ENCODE measurements at regions not wholly inside any gene's neighbourhood (a gene's known extent, or its start where the extent isn't known, plus 50 kb on each side); places are given as distances from the start of the nearest gene placed in this dataset.

DNA sequence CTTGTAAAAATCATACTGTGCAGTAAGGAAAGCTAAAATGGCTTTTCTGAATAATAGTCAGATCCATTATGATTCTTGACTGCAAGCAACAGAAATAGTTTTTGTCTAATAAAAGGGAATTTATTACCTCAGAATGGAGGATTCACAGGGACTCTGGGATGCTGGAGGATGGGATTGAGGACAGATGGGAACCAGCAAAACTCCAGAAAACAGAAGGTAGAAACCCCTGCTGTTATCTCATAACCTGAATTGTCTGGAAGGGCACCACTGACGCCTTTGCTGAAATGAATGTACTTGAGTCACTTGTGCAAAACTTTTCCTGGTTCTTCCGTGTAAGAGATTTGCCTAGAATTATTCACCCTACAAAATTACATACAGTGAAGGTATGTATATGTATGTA lies 58.6 kb upstream of the DMAC1 start:
- Mint-ChIP-seq H3K27ac (no peak overlapping the region), H3K36me3 (no peaks in the 10 kb centered on the region), H3K27me3 (ENCODE audit: low read depth in 2 of 2) (peaks cover 4 to 15% of the 10 kb centered on the region in 2 donors), H3K4me1 (no peaks in the 10 kb centered on the region), H3K9me3 (no peaks in the 10 kb centered on the region), H3K4me3 (no peak overlapping the region)
- WGBS (ENCODE audit: insufficient coverage), result 100% methylated on average over 1 of the region's 2 CpGs
- H3K36me3 ChIP-seq (ENCODE audit: control insufficient read depth, insufficient read depth, low read length), result no peaks in the 10 kb centered on the region
- H3K27me3 ChIP-seq (ENCODE audit: control insufficient read depth, insufficient read depth, low read length), result no peaks in the 10 kb centered on the region
- intact Hi-C loops (cut with micrococcal nuclease), result no loop called here
- no peak overlapping the region for H3K4me3 ChIP-seq (ENCODE audit: low read length)
- ATAC-seq (no peak), DNase-seq (no peak)
- H3K4me1 ChIP-seq (ENCODE audit: control insufficient read depth, insufficient read depth, low read length), result no peaks in the 10 kb centered on the region
- TF ChIP-seq, protein P1, sequence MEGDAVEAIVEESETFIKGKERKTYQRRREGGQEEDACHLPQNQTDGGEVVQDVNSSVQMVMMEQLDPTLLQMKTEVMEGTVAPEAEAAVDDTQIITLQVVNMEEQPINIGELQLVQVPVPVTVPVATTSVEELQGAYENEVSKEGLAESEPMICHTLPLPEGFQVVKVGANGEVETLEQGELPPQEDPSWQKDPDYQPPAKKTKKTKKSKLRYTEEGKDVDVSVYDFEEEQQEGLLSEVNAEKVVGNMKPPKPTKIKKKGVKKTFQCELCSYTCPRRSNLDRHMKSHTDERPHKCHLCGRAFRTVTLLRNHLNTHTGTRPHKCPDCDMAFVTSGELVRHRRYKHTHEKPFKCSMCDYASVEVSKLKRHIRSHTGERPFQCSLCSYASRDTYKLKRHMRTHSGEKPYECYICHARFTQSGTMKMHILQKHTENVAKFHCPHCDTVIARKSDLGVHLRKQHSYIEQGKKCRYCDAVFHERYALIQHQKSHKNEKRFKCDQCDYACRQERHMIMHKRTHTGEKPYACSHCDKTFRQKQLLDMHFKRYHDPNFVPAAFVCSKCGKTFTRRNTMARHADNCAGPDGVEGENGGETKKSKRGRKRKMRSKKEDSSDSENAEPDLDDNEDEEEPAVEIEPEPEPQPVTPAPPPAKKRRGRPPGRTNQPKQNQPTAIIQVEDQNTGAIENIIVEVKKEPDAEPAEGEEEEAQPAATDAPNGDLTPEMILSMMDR (IDR thresholded peaks at IDR 0.05), result no peak
- H3K9me3 ChIP-seq (ENCODE audit: control insufficient read depth, insufficient read depth, low read length), result no peaks in the 10 kb centered on the region
- no peak overlapping the region for H3K27ac ChIP-seq (ENCODE audit: low read length)

DNA sequence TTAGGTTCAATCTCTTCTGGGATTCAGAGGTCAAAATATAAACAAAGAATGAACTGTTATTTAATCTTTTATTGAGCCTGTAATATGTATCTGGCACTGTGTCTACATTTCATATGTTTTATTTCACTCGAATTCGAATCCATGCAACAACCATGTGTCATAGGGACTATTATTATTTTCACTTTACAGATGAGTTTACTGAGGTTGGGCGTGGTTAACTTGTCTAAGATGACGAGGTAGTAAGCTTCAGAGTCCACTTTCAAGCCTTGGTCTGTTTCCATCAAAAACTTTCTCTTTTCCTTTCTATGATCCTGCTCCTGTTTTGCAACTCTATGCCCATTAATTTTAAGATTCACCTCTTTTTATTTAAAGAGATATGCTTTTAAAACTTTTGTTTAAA lies 55.2 kb upstream of the DMAC1 start:
- no peaks in the 10 kb centered on the region for H3K4me1 ChIP-seq (ENCODE audit: control insufficient read depth, insufficient read depth, low read length)
- H3K9me3 Mint-ChIP-seq, result no peaks in the 10 kb centered on the region
- DNase-seq, result no peak
- no peak overlapping the region for H3K27ac Mint-ChIP-seq
- intact Hi-C loops (cut with micrococcal nuclease), result no loop called here
- H3K9me3 ChIP-seq (ENCODE audit: control insufficient read depth, insufficient read depth, low read length), result no peaks in the 10 kb centered on the region
- H3K4me3 Mint-ChIP-seq, result no peak overlapping the region
- no peaks in the 10 kb centered on the region for H3K36me3 ChIP-seq (ENCODE audit: control insufficient read depth, insufficient read depth, low read length)
- no peaks in the 10 kb centered on the region for H3K4me1 Mint-ChIP-seq
- TF ChIP-seq, protein P1 (IDR thresholded peaks at IDR 0.05), result no peak
- WGBS (ENCODE audit: insufficient coverage), result 81% methylated on average over 4 of the region's 4 CpGs
- H3K27me3 ChIP-seq (ENCODE audit: control insufficient read depth, insufficient read depth, low read length), result no peaks in the 10 kb centered on the region
- no peak overlapping the region for H3K27ac ChIP-seq (ENCODE audit: low read length)
- peaks cover 4 to 15% of the 10 kb centered on the region in 2 donors for H3K27me3 Mint-ChIP-seq (ENCODE audit: low read depth in 2 of 2)
- no peaks in the 10 kb centered on the region for H3K36me3 Mint-ChIP-seq
- H3K4me3 ChIP-seq (ENCODE audit: low read length), result no peak overlapping the region
- ATAC-seq, result no peak
